SK-N-SH (cell line): ENCODE measurements at regions not wholly inside any gene's neighbourhood (a gene's known extent, or its start where the extent isn't known, plus 50 kb on each side); places are given as distances from the start of the nearest gene placed in this dataset.
"Not testable (repeated sequence)": the region's sequence is repeated elsewhere in the genome, so short reads cannot be mapped to it uniquely, and the experiment has no call there.

ENCODE experiments used
- CTCF ChIA-PET: fragments of 300-600, 350-600 bp; formaldehyde crosslinking; extraction: SDS; loops from one replicate; lab custom pipeline; 2021; lab: Yijun Ruan, JAX
- POLR2A ChIA-PET: fragments of 350-600 bp; sonication (Branson Sonifier 250); formaldehyde crosslinking; extraction: SDS; loops from one replicate; lab custom pipeline; 2020; ENCODE audit warnings: antibody characterized with exemption, inconsistent platforms; lab: Yijun Ruan, JAX
- DNase-seq: peaks from one replicate; pipeline ENCODE4 v3.0.0; 2012
- H2AFZ ChIP-seq: fragments of 200-600 bp; sonication (generic); 2 replicates; pipeline ENCODE4 v1.8.1; 2016; ENCODE audit warnings: antibody characterized with exemption, mild to moderate bottlenecking, low read depth
- H3F3A ChIP-seq: fragments of 200-600 bp; sonication (generic); replicated peaks from 2 replicates; pipeline ENCODE3; 2016; ENCODE audit warnings: antibody characterized with exemption, mild to moderate bottlenecking; ENCODE audit not compliant: insufficient read depth
- H3K27ac ChIP-seq, 2 experiments: fragments of 200-500 bp in 1 of 2; fragments of 200-600 bp in 1 of 2; sonication (Bioruptor generic) in 1 of 2; sonication (generic), shearing (Covaris generic) in 1 of 2; 2 replicates each; pipeline versions ENCODE4 v1.5.1 to v1.6.1; 2014 to 2016; ENCODE audit warnings: low read depth in 2 of 2, inconsistent platforms in 1 of 2, low read length in 1 of 2, mild to moderate bottlenecking in 1 of 2, mixed read lengths in 1 of 2
- H3K27me3 ChIP-seq: fragments of 200-600 bp; sonication (generic), shearing (Covaris generic); 2 replicates; pipeline ENCODE4 v1.6.1; 2016; ENCODE audit warnings: mixed run types; ENCODE audit not compliant: insufficient read depth
- H3K36me3 ChIP-seq, 2 experiments: fragments of 200-500 bp in 1 of 2; fragments of 200-600 bp in 1 of 2; sonication (Bioruptor generic) in 1 of 2; sonication (generic) in 1 of 2; replicated peaks in 1 of 2; 2 replicates each; pipeline versions ENCODE3 to v1.5.1; 2014 to 2016; ENCODE audit warnings: low read length in 1 of 2, mild to moderate bottlenecking in 1 of 2; ENCODE audit not compliant: insufficient read depth in 2 of 2, control insufficient read depth in 1 of 2
- H3K4me1 ChIP-seq, 2 experiments: fragments of 200-500 bp in 1 of 2; fragments of 200-600 bp in 1 of 2; sonication (Bioruptor generic) in 1 of 2; sonication (generic), shearing (Covaris generic) in 1 of 2; 2 replicates each; pipeline versions ENCODE4 v1.5.1 to v1.6.1; 2014 to 2016; ENCODE audit warnings: low read depth in 1 of 2, low read length in 1 of 2, mixed run types in 1 of 2; ENCODE audit not compliant: insufficient read depth in 2 of 2, control insufficient read depth in 1 of 2
- H3K4me2 ChIP-seq: fragments of 200-600 bp; sonication (generic), shearing (Covaris generic); 2 replicates; pipeline ENCODE4 v1.6.1; 2017; ENCODE audit warnings: mixed run types
- H3K4me3 ChIP-seq, 2 experiments: fragments of 200-500 bp in 1 of 2; fragments of 200-600 bp in 1 of 2; sonication (Bioruptor generic) in 1 of 2; sonication (generic), shearing (Covaris generic) in 1 of 2; 2 replicates each; pipeline versions ENCODE4 v1.5.1 to v1.8.1; 2014 to 2016; ENCODE audit warnings: low read depth in 2 of 2, inconsistent platforms in 1 of 2, low read length in 1 of 2, mild to moderate bottlenecking in 1 of 2, mixed read lengths in 1 of 2, moderate library complexity in 1 of 2
- H3K79me2 ChIP-seq: fragments of 200-600 bp; sonication (generic); 2 replicates; pipeline ENCODE4 v1.8.1; 2017; ENCODE audit warnings: mild to moderate bottlenecking; ENCODE audit not compliant: insufficient read depth
- H3K9ac ChIP-seq: fragments of 200-600 bp; sonication (generic); 2 replicates; pipeline ENCODE4 v1.6.1; 2017; ENCODE audit warnings: mixed run types
- H3K9me2 ChIP-seq: fragments of 200-600 bp; sonication (generic); 2 replicates; pipeline ENCODE4 v1.6.1; 2017; ENCODE audit warnings: mixed run types
- H3K9me3 ChIP-seq: fragments of 200-600 bp; sonication (generic); 2 replicates; pipeline ENCODE4 v1.6.1; 2017; ENCODE audit warnings: mixed run types, mild to moderate bottlenecking, moderate library complexity
- H4K20me1 ChIP-seq: fragments of 200-600 bp; sonication (generic); 2 replicates; pipeline ENCODE4 v1.6.1; 2017; ENCODE audit warnings: mild to moderate bottlenecking, mixed run types; ENCODE audit not compliant: insufficient read depth
- ELF1 ChIP-seq: IDR thresholded peaks from 2 replicates; pipeline ENCODE4 v1.4.0; 2012
- EP300 ChIP-seq, 2 experiments: IDR thresholded peaks; 2 replicates each; pipeline versions ENCODE4 v1.4.0 to v1.6.1; 2012; ENCODE audit warnings: borderline replicate concordance in 1 of 2, low read depth in 1 of 2, low read length in 1 of 2
- FOSL2 ChIP-seq: IDR thresholded peaks from 2 replicates; pipeline ENCODE4 v1.4.0; 2012; ENCODE audit warnings: low read depth, mild to moderate bottlenecking, moderate library complexity, borderline replicate concordance
- FOXJ3 ChIP-seq: sonication (generic); formaldehyde crosslinking; IDR thresholded peaks from 2 replicates; pipeline ENCODE4 v1.5.1; 2020; ENCODE audit warnings: mild to moderate bottlenecking, missing genetic modification reagents
- JUND ChIP-seq: IDR thresholded peaks from 2 replicates; pipeline ENCODE4 v1.4.0; 2012
- MXI1 ChIP-seq: IDR thresholded peaks from 2 replicates; pipeline ENCODE4 v1.6.1; 2012; ENCODE audit warnings: mild to moderate bottlenecking, low read depth, low read length, improper control_type of control experiment
- PBX3 ChIP-seq: IDR thresholded peaks from 2 replicates; pipeline ENCODE4; 2012
- RCOR1 ChIP-seq: fragments of 150-350 bp; IDR thresholded peaks from 2 replicates; pipeline ENCODE4 v1.6.1; 2017; ENCODE audit warnings: antibody characterized with exemption, low read length
- RFX5 ChIP-seq: IDR thresholded peaks from 2 replicates; pipeline ENCODE4 v1.6.1; 2012; ENCODE audit warnings: mild to moderate bottlenecking, improper control_type of control experiment, low read length
- SMC3 ChIP-seq: IDR thresholded peaks from 2 replicates; pipeline ENCODE4 v1.6.1; 2012; ENCODE audit warnings: low read depth, low read length, improper control_type of control experiment
- TEAD4 ChIP-seq: IDR thresholded peaks from 2 replicates; pipeline ENCODE4 v1.4.0; 2012; ENCODE audit warnings: mild to moderate bottlenecking, borderline replicate concordance; ENCODE audit not compliant: insufficient read depth
- YY1 ChIP-seq: IDR thresholded peaks from 2 replicates; pipeline ENCODE4 v1.4.0; 2012; ENCODE audit warnings: low read depth, mild to moderate bottlenecking
- WGBS: methylation state at CpG from one replicate; pipeline ENCODE4 v1.1.6; 2017; ENCODE audit warnings: low lambda C conversion rate; 5-methylcytosine and 5-hydroxymethylcytosine counted together
- TF ChIP-seq, protein P1 (sequence below): fragments of 200-600 bp; sonication (generic); IDR thresholded peaks from 2 replicates; pipeline ENCODE4 v1.6.1; 2017; ENCODE audit warnings: antibody characterized with exemption, mild to moderate bottlenecking, moderate library complexity

DNA sequence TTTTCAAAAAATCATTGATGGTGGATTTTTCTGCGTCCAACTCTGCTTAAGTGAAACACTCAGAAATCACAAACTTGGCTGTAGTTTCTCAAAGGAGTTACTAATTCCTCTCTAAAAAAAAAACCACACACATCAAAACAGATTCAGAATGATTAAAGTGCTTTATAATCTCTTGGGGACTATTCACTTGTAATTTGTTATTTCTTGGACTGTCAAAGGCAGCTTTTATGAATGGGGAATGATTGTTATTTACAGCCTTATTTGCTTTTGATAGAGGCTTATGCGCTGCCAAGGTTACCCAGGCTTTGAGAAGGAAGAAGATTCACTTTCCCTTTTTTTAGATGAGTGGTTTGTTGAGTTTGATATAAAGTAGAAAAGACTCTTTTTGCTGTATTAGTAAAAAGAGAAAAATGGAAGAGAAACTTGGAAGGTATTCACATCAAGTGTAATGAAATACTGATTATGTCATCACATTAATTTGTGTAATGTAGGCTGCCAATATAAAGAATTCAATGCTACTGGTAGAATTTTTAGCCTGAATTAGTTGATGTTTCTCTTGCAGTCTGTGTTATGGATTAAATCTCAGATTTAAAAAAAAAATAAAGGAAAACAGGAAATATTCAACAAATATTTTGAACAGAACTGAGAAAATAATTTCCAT lies 381.0 kb upstream of the SASH1 start (continued):
- TF ChIP-seq PBX3 = no peak
- TF ChIP-seq, protein P1, sequence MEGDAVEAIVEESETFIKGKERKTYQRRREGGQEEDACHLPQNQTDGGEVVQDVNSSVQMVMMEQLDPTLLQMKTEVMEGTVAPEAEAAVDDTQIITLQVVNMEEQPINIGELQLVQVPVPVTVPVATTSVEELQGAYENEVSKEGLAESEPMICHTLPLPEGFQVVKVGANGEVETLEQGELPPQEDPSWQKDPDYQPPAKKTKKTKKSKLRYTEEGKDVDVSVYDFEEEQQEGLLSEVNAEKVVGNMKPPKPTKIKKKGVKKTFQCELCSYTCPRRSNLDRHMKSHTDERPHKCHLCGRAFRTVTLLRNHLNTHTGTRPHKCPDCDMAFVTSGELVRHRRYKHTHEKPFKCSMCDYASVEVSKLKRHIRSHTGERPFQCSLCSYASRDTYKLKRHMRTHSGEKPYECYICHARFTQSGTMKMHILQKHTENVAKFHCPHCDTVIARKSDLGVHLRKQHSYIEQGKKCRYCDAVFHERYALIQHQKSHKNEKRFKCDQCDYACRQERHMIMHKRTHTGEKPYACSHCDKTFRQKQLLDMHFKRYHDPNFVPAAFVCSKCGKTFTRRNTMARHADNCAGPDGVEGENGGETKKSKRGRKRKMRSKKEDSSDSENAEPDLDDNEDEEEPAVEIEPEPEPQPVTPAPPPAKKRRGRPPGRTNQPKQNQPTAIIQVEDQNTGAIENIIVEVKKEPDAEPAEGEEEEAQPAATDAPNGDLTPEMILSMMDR = no peak

DNA sequence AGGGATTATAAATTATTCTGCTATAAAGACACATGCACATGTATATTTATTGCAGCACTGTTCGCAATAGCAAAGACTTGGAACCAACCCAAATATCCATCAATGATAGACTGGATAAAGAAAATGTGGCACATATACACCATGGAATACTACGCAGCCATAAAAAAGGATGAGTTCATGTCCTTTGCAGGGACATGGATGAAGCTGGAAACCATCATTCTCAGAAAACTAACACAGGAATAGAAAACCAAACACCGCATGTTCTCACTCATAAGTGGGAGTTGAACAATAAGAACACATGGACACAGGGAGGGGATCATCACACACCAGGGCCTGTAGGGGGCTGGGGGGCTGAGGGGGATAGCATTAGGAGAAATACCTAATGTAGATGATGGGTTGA lies 377.2 kb upstream of the SASH1 start:
- H2AFZ ChIP-seq, H3K9ac ChIP-seq, H3K27ac ChIP-seq, H4K20me1 ChIP-seq, H3K79me2 ChIP-seq, H3K4me2 ChIP-seq, H3K9me3 ChIP-seq, H3K9me2 ChIP-seq, H3K27me3 ChIP-seq, POLR2A ChIA-PET, CTCF ChIA-PET, H3F3A ChIP-seq, H3K4me3 ChIP-seq, H3K36me3 ChIP-seq, DNase-seq, H3K4me1 ChIP-seq: not testable (repeated sequence)
- WGBS = 33% methylated on average over 3 of the region's 3 CpGs

GRCh38 chr6:147970970-147971369 lies 371.7 kb upstream of the SASH1 start:
- Histone ChIP-seq H3K9me2 (no peaks in the 10 kb centered on the region), H3F3A (no peaks in the 10 kb centered on the region), H3K27me3 (no peaks in the 10 kb centered on the region), H3K9me3 (no peaks in the 10 kb centered on the region), H2AFZ (no peak overlapping the region), H4K20me1 (no peaks in the 10 kb centered on the region), H3K4me2 (no peak overlapping the region), H3K4me3 (no peak overlapping the region), H3K36me3 (no peaks in the 10 kb centered on the region), H3K79me2 (no peaks in the 10 kb centered on the region), H3K9ac (no peak overlapping the region), H3K27ac (no peak overlapping the region), H3K4me1 (no peaks in the 10 kb centered on the region)
- ChIA-PET CTCF (interaction anchor here (1.4 kb wide), 1 partner anchor 464 kb away, joined by 6 read pairs; no protein-coding TSS in a partner anchor), POLR2A (no interaction called here)
- TF ChIP-seq RCOR1 (no peak), MXI1 (no peak), SMC3 (no peak), TEAD4 (no peak), FOSL2 (no peak), EP300 (IDR thresholded peaks at IDR 0.05; ENCODE audit: borderline replicate concordance in 1 of 2, low read depth in 1 of 2, low read length in 1 of 2) (no peak), YY1 (no peak), JUND (no peak), FOXJ3 (CRISPR knock-in tag) (no peak), RFX5 (no peak), ELF1 (no peak)
- TF ChIP-seq, protein P1 = no peak
- WGBS = 20% methylated on average over 1 of the region's 1 CpG
- no peak for DNase-seq
